Thyroid gland (tissue), 4 donors: ENCODE measurements at regions not wholly inside any gene's neighbourhood (a gene's known extent, or its start where the extent isn't known, plus 50 kb on each side); places are given as distances from the start of the nearest gene placed in this dataset.

Experiments used
- POLR2A ChIP-seq, 2 donors: fragments of 450-650 bp; IDR thresholded peaks; one replicate each; pipeline ENCODE4 v1.6.1; 2017; ENCODE audit warnings: antibody characterized with exemption in 2 of 2, mild to moderate bottlenecking in 2 of 2, moderate library complexity in 1 of 2
- TF ChIP-seq, protein P1 (sequence below), 6 experiments: fragments of 200-600 bp in 3 of 6; fragments of 450-650 bp in 3 of 6; sonication (generic) in 3 of 6; IDR thresholded peaks; one replicate each; pipeline ENCODE4 v1.5.1; 2016 to 2019; ENCODE audit warnings: antibody characterized with exemption in 6 of 6, mild to moderate bottlenecking in 2 of 6, inconsistent platforms in 1 of 6, moderate library complexity in 1 of 6

DNA sequence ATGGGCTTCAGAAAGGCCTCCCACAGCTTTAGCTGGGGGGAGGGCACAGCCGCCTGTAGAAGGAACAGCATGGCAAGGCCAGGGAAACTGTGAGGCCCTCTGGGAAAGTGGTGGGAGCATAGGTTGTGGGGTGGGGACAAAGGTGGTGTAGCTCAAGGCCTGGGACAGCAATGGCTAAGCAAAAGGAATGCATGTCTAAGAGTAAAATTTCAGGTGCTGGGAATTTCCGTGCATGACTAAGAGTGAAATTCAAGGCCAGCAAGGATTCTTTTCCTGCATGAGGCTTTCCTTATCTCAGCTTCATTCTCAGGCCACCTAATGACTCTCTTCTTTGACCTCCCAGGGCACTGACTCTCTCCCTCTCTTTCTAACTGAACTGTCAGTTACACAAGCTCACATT, 86.5 kb upstream of the WNT4 start:
- TF ChIP-seq, protein P1, sequence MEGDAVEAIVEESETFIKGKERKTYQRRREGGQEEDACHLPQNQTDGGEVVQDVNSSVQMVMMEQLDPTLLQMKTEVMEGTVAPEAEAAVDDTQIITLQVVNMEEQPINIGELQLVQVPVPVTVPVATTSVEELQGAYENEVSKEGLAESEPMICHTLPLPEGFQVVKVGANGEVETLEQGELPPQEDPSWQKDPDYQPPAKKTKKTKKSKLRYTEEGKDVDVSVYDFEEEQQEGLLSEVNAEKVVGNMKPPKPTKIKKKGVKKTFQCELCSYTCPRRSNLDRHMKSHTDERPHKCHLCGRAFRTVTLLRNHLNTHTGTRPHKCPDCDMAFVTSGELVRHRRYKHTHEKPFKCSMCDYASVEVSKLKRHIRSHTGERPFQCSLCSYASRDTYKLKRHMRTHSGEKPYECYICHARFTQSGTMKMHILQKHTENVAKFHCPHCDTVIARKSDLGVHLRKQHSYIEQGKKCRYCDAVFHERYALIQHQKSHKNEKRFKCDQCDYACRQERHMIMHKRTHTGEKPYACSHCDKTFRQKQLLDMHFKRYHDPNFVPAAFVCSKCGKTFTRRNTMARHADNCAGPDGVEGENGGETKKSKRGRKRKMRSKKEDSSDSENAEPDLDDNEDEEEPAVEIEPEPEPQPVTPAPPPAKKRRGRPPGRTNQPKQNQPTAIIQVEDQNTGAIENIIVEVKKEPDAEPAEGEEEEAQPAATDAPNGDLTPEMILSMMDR (IDR thresholded peaks at IDR 0.05), result no peak
- no peak for TF ChIP-seq POLR2A (IDR thresholded peaks at IDR 0.05)
